ENCODE measurements at regions not wholly inside any gene's neighbourhood (a gene's known extent, or its start where the extent isn't known, plus 50 kb on each side); places are given as distances from the start of the nearest gene placed in this dataset.

- no peak for TF ChIP-seq NR2C1 (IDR thresholded peaks at IDR 0.05)
- TF ChIP-seq HCFC1 (IDR thresholded peaks at IDR 0.05; ENCODE audit: low read length), result no peak
- TF ChIP-seq RELB (IDR thresholded peaks at IDR 0.05; ENCODE audit: low read depth), result no peak
- no peak for TF ChIP-seq NBN (IDR thresholded peaks at IDR 0.05)
- no peak for TF ChIP-seq BCL11A (IDR thresholded peaks at IDR 0.05; ENCODE audit: low read depth, low read length)
- no peak for TF ChIP-seq HDAC2 (IDR thresholded peaks at IDR 0.05)
- TF ChIP-seq EGR1 (IDR thresholded peaks at IDR 0.05; ENCODE audit: borderline replicate concordance in 1 of 2, low read depth in 2 of 2, low read length in 2 of 2), result no peak
- TF ChIP-seq JUNB (IDR thresholded peaks at IDR 0.05), result no peak
- no peak for TF ChIP-seq ZNF217 (IDR thresholded peaks at IDR 0.05)
These were observed 146.0 kb upstream of the GNAI1 start (continued) for GRCh38 chr7:79988653-79989052.

- Histone ChIP-seq H3K4me3 (no peak overlapping the region), H3K9me3 (replicated peaks; ENCODE audit: control insufficient read depth, insufficient read depth, low read length) (no peaks in the 10 kb centered on the region), H3K27me3 (replicated peaks in 1 of 2; ENCODE audit: control insufficient read depth in 2 of 2, insufficient read depth in 2 of 2, low read length in 1 of 2) (no peaks in the 10 kb centered on the region), H3K36me3 (ENCODE audit: control insufficient read depth in 2 of 2, insufficient read depth in 2 of 2, low read length in 1 of 2) (no peaks in the 10 kb centered on the region), H3K79me2 (ENCODE audit: control insufficient read depth, insufficient read depth, low read length) (no peaks in the 10 kb centered on the region), H3K4me1 (ENCODE audit: control insufficient read depth, insufficient read depth, low read length) (no peaks in the 10 kb centered on the region), H4K20me1 (ENCODE audit: control insufficient read depth, insufficient read depth) (no peaks in the 10 kb centered on the region), H3K27ac (ENCODE audit: control insufficient read depth, insufficient read depth) (no peak overlapping the region), H3K4me2 (ENCODE audit: control insufficient read depth, insufficient read depth) (no peak overlapping the region), H2AFZ (ENCODE audit: control insufficient read depth, low read depth, low read length) (no peak overlapping the region), H3K9ac (ENCODE audit: control insufficient read depth, insufficient read depth, low read length) (no peak overlapping the region)
- POLR2A ChIA-PET, result no interaction called here
- 0% methylated on average over 2 of the region's 2 CpGs for WGBS (ENCODE audit: insufficient coverage, insufficient replicate concordance, low lambda C conversion rate, missing lambda C conversion rate)
- DNase-seq (ENCODE audit: low read depth, low spot score), result no peak
- no peak for TF ChIP-seq TCF7 (IDR thresholded peaks at IDR 0.05; ENCODE audit: borderline replicate concordance)
- no peak for TF ChIP-seq ZNF274 (IDR thresholded peaks at IDR 0.05; ENCODE audit: insufficient read depth, insufficient read length)
- CTCF ChIA-PET, result no interaction called here
- FAIRE-seq, result no peak
- intact Hi-C loops (cut with micrococcal nuclease; ENCODE audit: unreplicated experiment), result no loop called here
- in situ Hi-C loops (cut with MboI), result no loop called here
- no peak for ATAC-seq
- SMC1A ChIA-PET (ENCODE audit: uncharacterized antibody, unreplicated experiment), result no interaction called here
- no TSS peak for BruUV-seq (replicated peaks)
- RAD21 ChIA-PET (ENCODE audit: unreplicated experiment), result no interaction called here
These were observed 150.4 kb upstream of the GNAI1 start for GRCh38 chr7:79984210-79984609.
